ENCODE measurements at regions not wholly inside any gene's neighbourhood (a gene's known extent, or its start where the extent isn't known, plus 50 kb on each side); places are given as distances from the start of the nearest gene placed in this dataset.
"Not testable (repeated sequence)": the region's sequence is repeated elsewhere in the genome, so short reads cannot be mapped to it uniquely, and the experiment has no call there.

GRCh38 chr3:34109021-34109420 lies 310.6 kb downstream of the PDCD6IP start:
- Histone ChIP-seq H3K79me2 (ENCODE audit: low read length) (no peaks in the 10 kb centered on the region), H3K27ac (ENCODE audit: low read length) (peak overlapping the region; percentile 92), H4K20me1 (ENCODE audit: insufficient read depth, low read length) (no peaks in the 10 kb centered on the region), H3K27me3 (ENCODE audit: low read depth, low read length) (no peaks in the 10 kb centered on the region), H3K4me2 (ENCODE audit: low read length) (peak overlapping the region; percentile 31; the same call in 1 of the 2 replicates), H3K4me1 (ENCODE audit: low read length) (peaks cover 78% of the 10 kb centered on the region), H3K9ac (ENCODE audit: low read length) (peak overlapping the region; percentile 64; the same call in 1 of the 2 replicates), H3K4me3 (ENCODE audit: low read length) (no peak overlapping the region), H3K36me3 (replicated peaks; ENCODE audit: low read depth, low read length) (no peaks in the 10 kb centered on the region), H2AFZ (ENCODE audit: low read depth, low read length) (0 out of 2 replicates have a peak overlapping the region, but pooled peaks have one; percentile 3), H3K9me3 (ENCODE audit: insufficient read depth, low read length) (no peaks in the 10 kb centered on the region)
- TF ChIP-seq, protein P1, sequence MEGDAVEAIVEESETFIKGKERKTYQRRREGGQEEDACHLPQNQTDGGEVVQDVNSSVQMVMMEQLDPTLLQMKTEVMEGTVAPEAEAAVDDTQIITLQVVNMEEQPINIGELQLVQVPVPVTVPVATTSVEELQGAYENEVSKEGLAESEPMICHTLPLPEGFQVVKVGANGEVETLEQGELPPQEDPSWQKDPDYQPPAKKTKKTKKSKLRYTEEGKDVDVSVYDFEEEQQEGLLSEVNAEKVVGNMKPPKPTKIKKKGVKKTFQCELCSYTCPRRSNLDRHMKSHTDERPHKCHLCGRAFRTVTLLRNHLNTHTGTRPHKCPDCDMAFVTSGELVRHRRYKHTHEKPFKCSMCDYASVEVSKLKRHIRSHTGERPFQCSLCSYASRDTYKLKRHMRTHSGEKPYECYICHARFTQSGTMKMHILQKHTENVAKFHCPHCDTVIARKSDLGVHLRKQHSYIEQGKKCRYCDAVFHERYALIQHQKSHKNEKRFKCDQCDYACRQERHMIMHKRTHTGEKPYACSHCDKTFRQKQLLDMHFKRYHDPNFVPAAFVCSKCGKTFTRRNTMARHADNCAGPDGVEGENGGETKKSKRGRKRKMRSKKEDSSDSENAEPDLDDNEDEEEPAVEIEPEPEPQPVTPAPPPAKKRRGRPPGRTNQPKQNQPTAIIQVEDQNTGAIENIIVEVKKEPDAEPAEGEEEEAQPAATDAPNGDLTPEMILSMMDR (IDR thresholded peaks at IDR 0.05; ENCODE audit: low read depth, low read length): no peak
- TF ChIP-seq EZH2phosphoT487 (IDR thresholded peaks at IDR 0.05; ENCODE audit: low read depth): no peak

- peak overlapping the region; percentile 58 for H2AFZ ChIP-seq (ENCODE audit: low read depth, low read length)
- H3K4me3 ChIP-seq (ENCODE audit: low read length): peak overlapping the region; percentile 11; the same call in 1 of the 2 replicates
- H3K36me3 ChIP-seq (replicated peaks; ENCODE audit: low read depth, low read length): no peaks in the 10 kb centered on the region
- no peaks in the 10 kb centered on the region for H3K9me3 ChIP-seq (ENCODE audit: insufficient read depth, low read length)
- peak overlapping the region; percentile 31 for H3K4me2 ChIP-seq (ENCODE audit: low read length)
- H3K4me1 ChIP-seq (ENCODE audit: low read length): peaks cover 83% of the 10 kb centered on the region
- no peaks in the 10 kb centered on the region for H3K27me3 ChIP-seq (ENCODE audit: low read depth, low read length)
- TF ChIP-seq EZH2phosphoT487 (IDR thresholded peaks at IDR 0.05; ENCODE audit: low read depth): no peak
- TF ChIP-seq, protein P1 (IDR thresholded peaks at IDR 0.05; ENCODE audit: low read depth, low read length): no peak
- peak overlapping the region; percentile 92 for H3K27ac ChIP-seq (ENCODE audit: low read length)
- H4K20me1 ChIP-seq (ENCODE audit: insufficient read depth, low read length): no peaks in the 10 kb centered on the region
- no peaks in the 10 kb centered on the region for H3K79me2 ChIP-seq (ENCODE audit: low read length)
- no peak overlapping the region for H3K9ac ChIP-seq (ENCODE audit: low read length)
These were observed 311.4 kb downstream of the PDCD6IP start for GRCh38 chr3:34109846-34110245.

DNA sequence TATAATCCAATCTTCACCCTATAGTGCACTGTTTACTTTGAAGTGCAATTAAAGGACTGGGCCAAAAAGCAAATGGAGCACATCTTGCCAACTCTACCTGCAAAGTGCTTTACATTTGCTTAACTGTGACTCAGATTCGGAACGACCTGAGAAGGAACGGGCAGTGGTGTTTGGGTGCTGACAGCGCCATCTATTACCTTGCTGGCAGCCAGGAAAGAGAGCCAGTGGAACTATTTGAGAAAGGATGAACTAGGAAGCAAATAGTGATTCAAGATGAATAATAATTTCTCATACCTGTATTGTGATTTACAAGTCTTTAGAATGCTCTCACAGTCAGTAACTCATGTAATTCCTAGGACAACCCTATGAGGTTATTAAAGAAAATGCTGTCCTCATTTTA lies 312.9 kb downstream of the PDCD6IP start:
- Histone ChIP-seq H3K27ac (ENCODE audit: low read length) (peak overlapping the region; percentile 92; the same call in 1 of the 2 replicates), H4K20me1 (ENCODE audit: insufficient read depth, low read length) (no peaks in the 10 kb centered on the region), H3K36me3 (replicated peaks; ENCODE audit: low read depth, low read length) (no peaks in the 10 kb centered on the region), H3K9ac (ENCODE audit: low read length) (no peak overlapping the region), H3K9me3 (ENCODE audit: insufficient read depth, low read length) (no peaks in the 10 kb centered on the region), H3K27me3 (ENCODE audit: low read depth, low read length) (no peaks in the 10 kb centered on the region), H3K4me2 (ENCODE audit: low read length) (peak overlapping the region; percentile 31; the same call in 1 of the 2 replicates), H3K4me1 (ENCODE audit: low read length) (peaks cover 71% of the 10 kb centered on the region), H3K79me2 (ENCODE audit: low read length) (no peaks in the 10 kb centered on the region), H2AFZ (ENCODE audit: low read depth, low read length) (no peak overlapping the region), H3K4me3 (ENCODE audit: low read length) (no peak overlapping the region)
- no peak for TF ChIP-seq EZH2phosphoT487 (IDR thresholded peaks at IDR 0.05; ENCODE audit: low read depth)
- TF ChIP-seq, protein P1 (IDR thresholded peaks at IDR 0.05; ENCODE audit: low read depth, low read length): peak; percentile 41

DNA sequence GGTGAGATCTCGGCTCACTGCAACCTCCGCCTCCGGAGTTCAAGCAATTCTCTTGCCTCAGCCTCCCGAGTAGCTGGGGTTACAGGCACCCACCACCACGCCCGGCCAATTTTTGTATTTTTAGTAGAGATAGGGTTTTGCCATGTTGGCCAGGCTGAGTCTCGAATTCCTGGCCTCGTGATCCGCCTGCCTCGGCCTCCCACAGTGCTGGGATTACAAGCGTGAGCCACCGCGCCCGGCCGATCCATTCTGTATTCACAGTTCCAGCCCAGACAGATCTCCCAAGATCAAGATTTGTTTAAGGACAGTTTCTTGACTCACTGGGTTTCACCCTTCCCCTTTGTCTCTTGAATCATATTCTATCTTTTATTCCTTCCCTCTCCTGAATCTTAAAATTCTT lies 313.8 kb downstream of the PDCD6IP start:
- H3K9me3 ChIP-seq (ENCODE audit: insufficient read depth, low read length); H3K4me2 ChIP-seq (ENCODE audit: low read length); H3K9ac ChIP-seq (ENCODE audit: low read length); H3K27me3 ChIP-seq (ENCODE audit: low read depth, low read length); H3K27ac ChIP-seq (ENCODE audit: low read length); H4K20me1 ChIP-seq (ENCODE audit: insufficient read depth, low read length); H2AFZ ChIP-seq (ENCODE audit: low read depth, low read length); H3K4me3 ChIP-seq (ENCODE audit: low read length); H3K36me3 ChIP-seq (replicated peaks; ENCODE audit: low read depth, low read length); H3K79me2 ChIP-seq (ENCODE audit: low read length): not testable (repeated sequence)
- peaks cover 62% of the 10 kb centered on the region for H3K4me1 ChIP-seq (ENCODE audit: low read length)
